ENCODE measurements at regions not wholly inside any gene's neighbourhood (a gene's known extent, or its start where the extent isn't known, plus 50 kb on each side); places are given as distances from the start of the nearest gene placed in this dataset.

GRCh38 chr13:74084375-74084935, 49.7 kb downstream of the KLF12 start:
- Histone ChIP-seq H3K9me3 (ENCODE audit: control insufficient read depth, low read length) (no peaks in the 10 kb centered on the region), H3K27me3 (ENCODE audit: control insufficient read depth, insufficient read depth, low read length) (no peaks in the 10 kb centered on the region), H3K9ac (ENCODE audit: low read length) (no peak overlapping the region), H3K36me3 (ENCODE audit: control insufficient read depth, insufficient read depth, low read length) (no peaks in the 10 kb centered on the region), H3K4me1 (ENCODE audit: control insufficient read depth, insufficient read depth, low read length) (no peaks in the 10 kb centered on the region), H3K4me3 (ENCODE audit: low read length) (no peak overlapping the region)

DNA sequence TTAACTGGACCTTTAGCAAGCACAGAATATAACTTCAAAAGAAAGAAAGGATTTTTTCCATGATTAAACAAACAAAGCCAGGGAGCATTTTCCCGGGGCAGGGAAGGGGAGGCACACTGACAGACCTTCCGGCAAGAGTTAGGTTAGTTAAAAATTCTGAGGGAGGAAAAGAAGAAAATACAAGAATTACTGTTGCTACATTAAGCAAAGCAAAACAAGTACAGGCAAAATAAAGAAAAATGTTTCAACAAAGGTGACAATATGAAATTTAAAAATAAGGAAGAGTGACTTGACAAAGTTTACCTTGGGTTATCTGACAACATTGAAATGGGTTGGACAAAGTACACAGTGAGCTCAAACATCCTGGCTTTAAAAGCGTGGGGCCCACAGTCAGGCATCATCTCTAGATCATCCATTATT, 51.5 kb downstream of the KLF12 start:
- Histone ChIP-seq H3K9me3 (ENCODE audit: control insufficient read depth, low read length) (no peaks in the 10 kb centered on the region), H3K9ac (ENCODE audit: low read length) (no peak overlapping the region), H3K36me3 (ENCODE audit: control insufficient read depth, insufficient read depth, low read length) (no peaks in the 10 kb centered on the region), H3K27me3 (ENCODE audit: control insufficient read depth, insufficient read depth, low read length) (no peaks in the 10 kb centered on the region), H3K4me3 (ENCODE audit: low read length) (no peak overlapping the region), H3K4me1 (ENCODE audit: control insufficient read depth, insufficient read depth, low read length) (no peaks in the 10 kb centered on the region)

DNA sequence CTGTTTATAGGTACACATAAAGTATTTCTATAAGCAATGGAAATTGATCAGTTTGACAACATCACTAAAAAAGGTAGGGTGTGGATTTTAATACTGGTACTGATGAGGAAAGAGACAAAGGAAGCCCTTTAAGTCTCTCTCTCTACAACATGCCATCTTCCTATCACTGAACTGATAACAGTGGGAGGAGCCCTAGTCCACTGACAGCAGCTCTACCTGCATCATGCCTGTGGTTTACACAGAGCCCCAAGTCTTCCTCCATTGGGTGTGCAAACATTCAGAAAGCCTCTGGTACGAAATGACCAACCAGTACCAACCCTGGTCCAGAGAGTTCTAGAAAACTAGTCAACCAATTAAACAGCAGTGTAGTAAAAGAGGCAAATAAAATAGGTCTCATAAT, 53.4 kb downstream of the KLF12 start:
- H3K9me3 ChIP-seq (ENCODE audit: control insufficient read depth, low read length): no peaks in the 10 kb centered on the region
- no peak overlapping the region for H3K9ac ChIP-seq (ENCODE audit: low read length)
- H3K4me3 ChIP-seq (ENCODE audit: low read length): no peak overlapping the region
- no peaks in the 10 kb centered on the region for H3K36me3 ChIP-seq (ENCODE audit: control insufficient read depth, insufficient read depth, low read length)
- no peaks in the 10 kb centered on the region for H3K27me3 ChIP-seq (ENCODE audit: control insufficient read depth, insufficient read depth, low read length)
- H3K4me1 ChIP-seq (ENCODE audit: control insufficient read depth, insufficient read depth, low read length): no peaks in the 10 kb centered on the region

DNA sequence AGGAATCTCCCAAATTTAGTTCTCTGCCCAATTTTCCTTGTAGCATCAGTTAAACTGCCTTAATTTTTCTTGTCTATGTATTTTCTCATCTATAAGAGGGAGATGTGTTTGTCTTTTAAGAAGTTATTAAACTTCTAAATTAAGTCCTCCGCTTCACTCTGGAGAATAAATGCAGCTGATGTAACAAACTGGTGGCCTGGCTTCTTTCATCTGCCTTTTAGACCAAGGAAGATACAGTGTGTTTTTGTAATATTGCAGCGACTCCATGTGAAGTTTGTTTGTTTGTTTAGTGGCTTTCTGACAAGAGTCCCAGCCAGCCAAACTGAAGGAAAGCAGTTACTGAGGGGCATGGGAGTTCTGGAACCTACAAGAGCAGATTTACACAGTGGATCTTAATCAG, 56.4 kb downstream of the KLF12 start:
- no peak overlapping the region for H3K9ac ChIP-seq (ENCODE audit: low read length)
- H3K9me3 ChIP-seq (ENCODE audit: control insufficient read depth, low read length): no peaks in the 10 kb centered on the region
- no peak overlapping the region for H3K4me3 ChIP-seq (ENCODE audit: low read length)
- H3K36me3 ChIP-seq (ENCODE audit: control insufficient read depth, insufficient read depth, low read length): no peaks in the 10 kb centered on the region
- H3K4me1 ChIP-seq (ENCODE audit: control insufficient read depth, insufficient read depth, low read length): no peaks in the 10 kb centered on the region
- H3K27me3 ChIP-seq (ENCODE audit: control insufficient read depth, insufficient read depth, low read length): no peaks in the 10 kb centered on the region

GRCh38 chr13:74077375-74077774, 56.8 kb downstream of the KLF12 start:
- no peak overlapping the region for H3K4me3 ChIP-seq (ENCODE audit: low read length)
- H3K4me1 ChIP-seq (ENCODE audit: control insufficient read depth, insufficient read depth, low read length): no peaks in the 10 kb centered on the region
- H3K9ac ChIP-seq (ENCODE audit: low read length): no peak overlapping the region
- H3K27me3 ChIP-seq (ENCODE audit: control insufficient read depth, insufficient read depth, low read length): no peaks in the 10 kb centered on the region
- no peaks in the 10 kb centered on the region for H3K9me3 ChIP-seq (ENCODE audit: control insufficient read depth, low read length)
- no peaks in the 10 kb centered on the region for H3K36me3 ChIP-seq (ENCODE audit: control insufficient read depth, insufficient read depth, low read length)

DNA sequence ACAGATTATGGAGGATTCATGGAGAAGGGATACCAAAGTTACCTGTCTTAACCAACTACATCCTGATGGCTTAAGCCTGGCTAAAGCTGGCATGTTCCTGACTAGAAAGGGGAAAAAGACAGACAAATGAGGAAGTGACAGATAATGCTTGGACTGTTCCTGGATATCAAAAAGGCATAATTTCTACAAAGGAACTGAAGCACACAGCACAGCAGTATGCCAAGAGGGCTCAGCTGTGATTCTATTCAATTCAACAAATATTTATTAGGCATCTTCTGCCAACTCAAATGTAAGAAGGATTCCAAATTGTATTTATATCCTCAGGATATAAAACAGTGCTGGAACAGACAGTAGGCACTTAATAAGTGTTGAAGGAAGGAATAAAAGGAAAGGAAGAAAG, 59.5 kb downstream of the KLF12 start:
- Histone ChIP-seq H3K4me3 (ENCODE audit: low read length) (no peak overlapping the region), H3K4me1 (ENCODE audit: control insufficient read depth, insufficient read depth, low read length) (no peaks in the 10 kb centered on the region), H3K36me3 (ENCODE audit: control insufficient read depth, insufficient read depth, low read length) (no peaks in the 10 kb centered on the region), H3K9ac (ENCODE audit: low read length) (no peak overlapping the region), H3K27me3 (ENCODE audit: control insufficient read depth, insufficient read depth, low read length) (no peaks in the 10 kb centered on the region), H3K9me3 (ENCODE audit: control insufficient read depth, low read length) (no peaks in the 10 kb centered on the region)

GRCh38 chr13:74073274-74073673, 60.9 kb downstream of the KLF12 start:
- Histone ChIP-seq H3K36me3 (ENCODE audit: control insufficient read depth, insufficient read depth, low read length) (no peaks in the 10 kb centered on the region), H3K27me3 (ENCODE audit: control insufficient read depth, insufficient read depth, low read length) (no peaks in the 10 kb centered on the region), H3K4me3 (ENCODE audit: low read length) (no peak overlapping the region), H3K9me3 (ENCODE audit: control insufficient read depth, low read length) (no peaks in the 10 kb centered on the region), H3K9ac (ENCODE audit: low read length) (no peak overlapping the region), H3K4me1 (ENCODE audit: control insufficient read depth, insufficient read depth, low read length) (no peaks in the 10 kb centered on the region)

DNA sequence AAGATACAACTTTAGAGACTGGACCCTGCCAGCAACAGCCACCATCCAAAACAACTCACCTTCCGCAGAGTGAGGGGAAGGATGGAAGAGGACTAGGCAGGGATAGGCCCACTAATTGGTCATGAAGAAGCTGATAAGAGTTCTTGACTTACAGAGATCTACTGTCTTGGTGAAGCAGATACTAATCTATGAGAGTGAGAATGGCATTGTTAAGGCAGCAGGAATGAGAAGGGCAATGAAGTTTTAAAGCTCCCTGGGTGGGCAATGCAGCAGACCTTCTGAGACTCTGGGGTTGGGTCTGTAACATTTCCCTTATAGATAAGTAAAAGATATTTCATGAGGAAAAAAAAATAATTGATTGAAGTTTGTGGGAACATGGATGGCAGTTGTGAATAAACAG, 63.7 kb downstream of the KLF12 start:
- Histone ChIP-seq H3K4me1 (ENCODE audit: control insufficient read depth, insufficient read depth, low read length) (no peaks in the 10 kb centered on the region), H3K4me3 (ENCODE audit: low read length) (no peak overlapping the region), H3K27me3 (ENCODE audit: control insufficient read depth, insufficient read depth, low read length) (no peaks in the 10 kb centered on the region), H3K9me3 (ENCODE audit: control insufficient read depth, low read length) (no peaks in the 10 kb centered on the region), H3K9ac (ENCODE audit: low read length) (no peak overlapping the region), H3K36me3 (ENCODE audit: control insufficient read depth, insufficient read depth, low read length) (no peaks in the 10 kb centered on the region)

DNA sequence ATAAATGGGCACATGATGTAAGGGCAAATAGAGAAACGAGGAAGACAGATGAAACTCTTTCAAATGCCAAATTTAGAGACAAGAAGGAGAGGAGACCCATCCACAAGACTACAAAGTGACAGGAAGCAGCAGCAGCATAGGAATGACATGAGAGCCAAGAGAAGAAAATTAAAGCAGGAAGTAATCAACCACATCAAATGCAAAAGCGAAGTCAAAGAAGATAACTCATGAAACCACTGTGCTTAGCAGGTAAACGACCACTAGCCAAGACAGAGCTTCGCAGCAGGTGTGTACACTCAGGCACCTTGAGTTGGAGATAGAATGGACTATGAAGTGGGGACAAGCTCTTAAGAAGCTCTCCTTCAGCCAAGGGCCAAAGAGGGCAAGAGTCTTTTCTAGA, 64.1 kb downstream of the KLF12 start:
- H3K4me3 ChIP-seq (ENCODE audit: low read length): no peak overlapping the region
- H3K27me3 ChIP-seq (ENCODE audit: control insufficient read depth, insufficient read depth, low read length): no peaks in the 10 kb centered on the region
- no peaks in the 10 kb centered on the region for H3K9me3 ChIP-seq (ENCODE audit: control insufficient read depth, low read length)
- H3K9ac ChIP-seq (ENCODE audit: low read length): no peak overlapping the region
- no peaks in the 10 kb centered on the region for H3K36me3 ChIP-seq (ENCODE audit: control insufficient read depth, insufficient read depth, low read length)
- H3K4me1 ChIP-seq (ENCODE audit: control insufficient read depth, insufficient read depth, low read length): no peaks in the 10 kb centered on the region

DNA sequence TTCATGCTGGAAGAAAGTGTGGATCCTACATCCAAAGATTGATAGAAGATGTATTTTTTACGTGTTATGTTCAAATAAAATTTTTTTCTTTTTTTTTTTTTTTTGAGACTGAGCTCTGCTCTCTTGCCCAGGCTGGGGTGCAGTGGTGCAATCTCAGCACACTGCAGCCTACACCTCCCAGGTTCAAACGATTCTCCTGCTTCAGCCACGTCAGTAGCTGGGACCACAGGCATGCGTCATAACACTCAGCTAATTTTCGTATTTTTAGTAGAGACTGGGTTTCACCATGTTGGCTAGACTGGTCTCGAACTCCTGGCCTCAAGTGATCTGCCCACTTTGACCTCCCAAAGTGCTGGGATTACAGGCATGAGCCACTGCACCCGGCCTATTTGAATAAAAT, 65.7 kb downstream of the KLF12 start:
- Histone ChIP-seq H3K9me3 (ENCODE audit: control insufficient read depth, low read length) (no peaks in the 10 kb centered on the region), H3K27me3 (ENCODE audit: control insufficient read depth, insufficient read depth, low read length) (no peaks in the 10 kb centered on the region), H3K9ac (ENCODE audit: low read length) (no peak overlapping the region), H3K4me1 (ENCODE audit: control insufficient read depth, insufficient read depth, low read length) (no peaks in the 10 kb centered on the region), H3K4me3 (ENCODE audit: low read length) (no peak overlapping the region), H3K36me3 (ENCODE audit: control insufficient read depth, insufficient read depth, low read length) (no peaks in the 10 kb centered on the region)

DNA sequence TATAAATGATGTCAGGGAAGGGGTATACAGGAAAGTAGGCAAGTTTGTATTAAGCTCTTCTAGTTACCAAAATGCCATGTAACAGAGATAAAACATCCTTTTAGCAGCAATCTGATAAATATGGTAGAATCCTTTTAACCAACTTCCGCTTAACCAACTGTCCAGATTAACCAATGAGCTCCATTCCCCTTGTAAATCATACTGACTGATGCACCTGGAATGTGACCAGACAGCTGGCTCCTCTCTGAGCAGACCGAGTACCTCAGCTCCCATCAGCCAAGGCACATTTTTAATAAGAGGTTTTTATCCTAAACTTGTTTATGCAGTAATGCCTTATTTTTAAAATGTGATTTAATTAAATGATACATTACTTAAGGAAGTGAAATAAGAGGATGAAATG, 66.4 kb downstream of the KLF12 start:
- H3K9ac ChIP-seq (ENCODE audit: low read length): no peak overlapping the region
- no peaks in the 10 kb centered on the region for H3K36me3 ChIP-seq (ENCODE audit: control insufficient read depth, insufficient read depth, low read length)
- no peaks in the 10 kb centered on the region for H3K4me1 ChIP-seq (ENCODE audit: control insufficient read depth, insufficient read depth, low read length)
- no peak overlapping the region for H3K4me3 ChIP-seq (ENCODE audit: low read length)
- no peaks in the 10 kb centered on the region for H3K9me3 ChIP-seq (ENCODE audit: control insufficient read depth, low read length)
- no peaks in the 10 kb centered on the region for H3K27me3 ChIP-seq (ENCODE audit: control insufficient read depth, insufficient read depth, low read length)

DNA sequence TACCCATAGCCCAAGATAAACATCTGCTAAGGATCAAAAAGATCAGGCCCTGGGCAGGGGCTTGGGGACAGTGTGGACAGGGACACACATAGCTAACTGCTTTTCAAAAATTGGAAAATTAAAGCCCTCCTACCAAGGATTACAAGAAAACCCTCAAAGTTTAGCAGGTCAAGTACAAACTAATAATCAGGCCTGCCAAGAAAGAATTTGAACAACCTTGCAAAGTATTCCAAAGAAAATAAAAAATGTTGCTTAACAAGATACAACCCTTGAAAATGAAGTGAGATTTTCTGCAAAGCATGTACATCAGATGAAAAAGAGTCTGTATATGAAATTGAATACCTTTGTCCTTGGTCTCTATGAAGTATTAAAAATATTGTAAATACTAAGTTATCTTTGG, 67.3 kb downstream of the KLF12 start:
- no peak overlapping the region for H3K9ac ChIP-seq (ENCODE audit: low read length)
- no peaks in the 10 kb centered on the region for H3K4me1 ChIP-seq (ENCODE audit: control insufficient read depth, insufficient read depth, low read length)
- H3K36me3 ChIP-seq (ENCODE audit: control insufficient read depth, insufficient read depth, low read length): no peaks in the 10 kb centered on the region
- H3K9me3 ChIP-seq (ENCODE audit: control insufficient read depth, low read length): no peaks in the 10 kb centered on the region
- H3K27me3 ChIP-seq (ENCODE audit: control insufficient read depth, insufficient read depth, low read length): no peaks in the 10 kb centered on the region
- H3K4me3 ChIP-seq (ENCODE audit: low read length): no peak overlapping the region

DNA sequence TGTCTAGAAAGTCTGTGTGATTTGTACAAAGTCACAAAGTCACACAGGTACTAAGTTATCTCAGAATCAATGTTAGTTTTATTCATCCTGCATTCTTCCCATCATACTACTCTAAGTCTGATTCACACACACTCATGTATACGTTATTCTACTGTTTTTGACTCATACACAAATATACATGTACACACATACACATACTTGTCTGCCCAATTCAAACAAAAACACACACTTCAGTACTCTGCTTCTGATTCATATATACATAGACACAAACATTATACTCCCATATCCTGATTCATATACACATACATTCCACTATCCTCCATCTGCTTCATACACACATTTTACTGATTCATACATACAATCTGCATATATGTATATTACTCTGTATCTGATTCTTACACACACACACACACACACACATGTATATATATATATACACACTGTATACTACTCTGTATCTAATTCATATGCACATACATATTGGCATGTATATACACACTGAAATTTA, 69.3 kb downstream of the KLF12 start:
- Histone ChIP-seq H3K36me3 (ENCODE audit: control insufficient read depth, insufficient read depth, low read length) (no peaks in the 10 kb centered on the region), H3K9me3 (ENCODE audit: control insufficient read depth, low read length) (no peaks in the 10 kb centered on the region), H3K4me1 (ENCODE audit: control insufficient read depth, insufficient read depth, low read length) (no peaks in the 10 kb centered on the region), H3K9ac (ENCODE audit: low read length) (no peak overlapping the region), H3K4me3 (ENCODE audit: low read length) (no peak overlapping the region), H3K27me3 (ENCODE audit: control insufficient read depth, insufficient read depth, low read length) (no peaks in the 10 kb centered on the region)
